HG03432 (cell line): ENCODE measurements at regions not wholly inside any gene's neighbourhood (a gene's known extent, or its start where the extent isn't known, plus 50 kb on each side); places are given as distances from the start of the nearest gene placed in this dataset.
"Not testable (repeated sequence)": the region's sequence is repeated elsewhere in the genome, so short reads cannot be mapped to it uniquely, and the experiment has no call there.

Source experiments
- ATAC-seq: cut with Tn5 transposase; IDR thresholded peaks from one replicate; pipeline ENCODE4 v1.9.1; 2021; ENCODE audit warnings: mild to moderate bottlenecking, moderate library complexity; ENCODE audit not compliant: unreplicated experiment

- not testable (repeated sequence) for ATAC-seq
Measured at GRCh38 chr1:105470541-105470940, 1585.9 kb upstream of the PRMT6 start.

GRCh38 chr1:105483436-105483835, 1573.0 kb upstream of the PRMT6 start:
- ATAC-seq = no peak

GRCh38 chr1:105485207-105485606, 1571.3 kb upstream of the PRMT6 start:
- no peak for ATAC-seq

GRCh38 chr1:105492921-105493320, 1563.6 kb upstream of the PRMT6 start:
- ATAC-seq = no peak

GRCh38 chr1:105516068-105516467, 1540.4 kb upstream of the PRMT6 start:
- no peak for ATAC-seq

DNA sequence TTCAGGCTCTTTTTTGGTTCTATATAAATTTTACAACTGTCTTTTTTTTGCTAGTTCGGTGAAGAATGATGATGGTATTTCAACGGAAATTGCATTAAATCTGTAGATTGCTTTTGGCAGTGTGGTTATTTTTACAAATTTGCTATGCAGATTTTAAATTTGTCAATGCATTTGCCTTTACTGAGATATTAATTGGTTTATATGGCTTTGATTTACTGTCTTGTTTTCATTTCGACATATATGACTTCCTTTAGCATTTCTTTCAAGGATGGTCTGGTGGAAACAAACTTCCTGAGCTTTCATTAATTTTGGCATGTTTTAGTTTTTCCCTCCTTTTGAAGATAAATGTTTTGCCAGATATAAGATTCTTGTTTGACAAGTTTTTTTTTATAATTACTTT, 1522.5 kb upstream of the PRMT6 start:
- no peak for ATAC-seq

- ATAC-seq = no peak
Measured at GRCh38 chr1:105544475-105544874, 1512.0 kb upstream of the PRMT6 start.

DNA sequence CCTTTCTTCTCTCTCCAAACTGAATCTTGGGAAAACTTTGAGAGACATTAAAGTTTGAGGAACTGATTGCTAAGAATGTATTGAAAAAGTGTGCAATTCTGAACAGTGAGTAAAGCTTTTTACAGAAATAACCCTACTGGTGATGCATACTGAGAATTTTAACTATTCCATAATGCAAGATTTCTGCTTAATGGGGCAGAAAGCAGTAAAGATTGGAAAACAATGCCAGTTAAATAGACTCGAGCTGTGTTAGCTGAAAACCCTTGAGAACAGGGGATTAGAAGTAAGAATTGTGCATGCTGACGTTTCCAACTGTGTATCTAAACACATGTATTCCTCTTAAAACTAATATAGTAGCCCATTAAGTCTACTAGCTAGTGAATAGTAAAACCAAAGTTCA, 1500.2 kb upstream of the PRMT6 start:
- ATAC-seq = no peak

GRCh38 chr1:105558023-105558422, 1498.5 kb upstream of the PRMT6 start:
- ATAC-seq = no peak

- ATAC-seq = no peak
Measured at GRCh38 chr1:105565006-105565405, 1491.5 kb upstream of the PRMT6 start.

DNA sequence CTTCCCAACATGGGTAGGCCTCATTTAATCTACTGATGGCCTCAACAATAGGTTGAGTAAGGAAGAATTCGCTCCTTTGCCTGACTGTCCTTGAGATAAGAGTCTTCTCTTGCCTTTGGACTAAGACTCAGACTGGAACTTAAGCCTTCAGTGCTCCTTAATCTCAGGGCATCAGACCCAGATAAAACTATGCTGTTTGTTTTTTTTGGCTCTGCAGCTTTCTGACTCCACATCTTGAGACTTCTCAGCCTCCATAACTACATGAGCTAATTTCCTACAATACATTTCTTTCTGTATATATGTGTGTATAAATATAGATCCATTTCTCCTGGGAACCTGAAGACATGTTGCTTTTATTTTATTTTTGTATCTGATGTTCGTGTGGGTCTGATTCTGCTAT, 1470.7 kb upstream of the PRMT6 start:
- ATAC-seq = no peak

- ATAC-seq = no peak
Measured at GRCh38 chr1:105591681-105592080, 1464.8 kb upstream of the PRMT6 start.

DNA sequence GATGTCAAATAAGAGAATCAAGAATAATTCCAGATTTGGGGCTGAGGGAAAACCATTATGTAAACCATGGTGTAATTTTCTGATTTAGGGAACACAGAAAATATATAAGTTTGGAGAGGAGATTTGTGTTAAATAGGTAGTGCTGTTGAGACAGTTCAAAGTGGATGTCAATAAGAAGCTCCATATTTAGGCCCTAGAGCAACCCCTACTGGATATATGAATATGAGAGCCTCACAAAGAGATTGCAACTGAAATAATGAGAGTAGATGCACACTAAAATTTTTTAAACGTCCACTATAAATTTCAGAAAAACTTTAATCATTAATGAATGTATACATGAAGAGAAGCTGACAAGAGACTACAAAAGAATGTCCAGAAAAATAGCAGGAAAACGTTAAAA, 1447.8 kb upstream of the PRMT6 start:
- no peak for ATAC-seq

DNA sequence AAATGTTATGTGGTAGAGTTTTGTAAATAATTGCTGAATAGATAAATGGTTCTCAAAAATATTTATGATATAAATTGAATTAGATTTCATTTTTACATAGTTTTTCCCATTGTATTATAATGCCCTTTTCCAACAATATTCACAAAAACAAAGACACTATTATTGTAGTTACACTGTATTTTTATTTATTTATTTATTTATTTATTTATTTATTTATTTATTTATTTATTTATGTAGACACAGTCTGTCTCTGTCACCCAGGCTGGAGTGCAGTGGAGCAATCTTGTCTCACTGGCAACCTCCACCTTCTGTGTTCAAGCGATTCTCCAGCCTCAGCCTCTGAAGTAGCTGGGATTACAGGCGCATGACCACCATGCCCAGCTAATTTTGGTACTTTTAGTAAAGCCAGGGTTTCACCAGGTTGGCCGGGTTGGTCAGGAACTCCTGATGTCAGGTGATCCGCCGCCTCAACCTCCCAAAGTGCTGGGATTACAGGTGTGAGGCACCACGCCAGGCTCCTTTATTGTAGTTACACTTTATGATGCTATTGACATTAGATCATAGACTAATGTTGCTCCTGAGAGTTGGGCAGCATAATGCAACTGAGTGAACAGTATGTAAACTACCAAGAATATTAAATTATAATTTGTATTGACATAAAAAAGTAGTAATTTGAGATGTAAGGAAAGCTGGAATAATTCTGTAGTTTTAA, 1430.0 kb upstream of the PRMT6 start:
- no peak for ATAC-seq

- not testable (repeated sequence) for ATAC-seq
Measured at GRCh38 chr1:105631153-105631744, 1425.2 kb upstream of the PRMT6 start.

DNA sequence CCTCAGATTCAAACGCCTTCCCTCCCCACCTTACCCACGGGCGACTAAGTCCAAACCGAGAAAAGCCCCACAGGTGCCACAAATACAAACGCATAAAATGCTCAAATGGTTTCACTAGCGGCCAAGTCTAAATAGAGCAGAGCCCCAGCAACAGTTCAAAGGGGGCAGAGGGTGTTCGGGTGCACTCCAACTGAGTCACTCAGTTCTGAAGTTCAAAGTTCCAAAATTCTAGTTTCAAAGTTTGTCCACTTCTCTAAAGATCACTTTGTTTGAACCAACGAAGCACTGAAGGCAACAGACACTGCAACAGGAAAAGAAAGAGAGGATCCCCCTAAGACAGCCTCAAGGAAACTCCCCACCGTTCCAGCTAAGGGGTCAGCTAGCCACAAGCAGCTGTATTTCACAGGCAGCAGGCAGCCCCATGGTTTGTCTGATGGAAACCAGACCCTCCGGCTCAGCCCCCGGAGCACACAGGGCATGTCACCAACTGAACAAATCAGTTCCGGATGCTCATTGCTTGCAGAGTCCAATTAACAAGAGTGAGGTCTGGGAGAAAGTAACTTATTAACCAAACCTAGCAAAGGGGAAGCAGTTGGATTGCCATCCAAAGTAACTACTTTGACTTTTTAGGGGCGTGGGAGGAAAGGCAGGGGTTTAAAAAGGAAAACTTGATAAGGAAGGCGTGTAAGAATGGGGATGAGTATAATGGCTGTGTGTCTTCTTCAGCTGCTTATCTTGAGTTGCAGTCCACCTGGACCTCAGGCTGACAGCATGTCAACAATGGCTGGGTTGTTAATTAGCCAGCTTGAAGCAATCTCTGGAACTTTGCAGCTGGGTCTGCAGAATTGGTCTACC, 1423.9 kb upstream of the PRMT6 start:
- ATAC-seq = no peak

DNA sequence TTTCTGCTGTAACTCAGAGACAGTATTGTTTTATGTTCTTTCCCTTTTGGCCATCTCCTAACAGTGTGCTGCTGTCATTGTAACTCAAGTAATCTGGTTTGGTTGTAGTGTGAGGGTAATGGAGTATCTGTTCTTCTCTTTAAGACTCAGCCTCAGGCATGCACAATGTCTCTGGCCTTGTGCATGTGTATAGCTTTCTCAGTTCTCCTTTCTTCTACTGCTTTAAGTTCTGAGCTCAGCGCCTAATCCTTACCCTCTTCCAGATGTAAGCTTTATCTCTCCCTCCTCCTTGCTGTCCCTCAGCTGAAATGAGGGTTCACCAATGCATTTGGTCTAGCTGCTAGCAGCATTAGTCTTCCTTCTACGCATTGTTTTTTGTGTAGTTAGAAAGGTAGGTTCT, 1420.4 kb upstream of the PRMT6 start:
- ATAC-seq = peak; percentile 79

DNA sequence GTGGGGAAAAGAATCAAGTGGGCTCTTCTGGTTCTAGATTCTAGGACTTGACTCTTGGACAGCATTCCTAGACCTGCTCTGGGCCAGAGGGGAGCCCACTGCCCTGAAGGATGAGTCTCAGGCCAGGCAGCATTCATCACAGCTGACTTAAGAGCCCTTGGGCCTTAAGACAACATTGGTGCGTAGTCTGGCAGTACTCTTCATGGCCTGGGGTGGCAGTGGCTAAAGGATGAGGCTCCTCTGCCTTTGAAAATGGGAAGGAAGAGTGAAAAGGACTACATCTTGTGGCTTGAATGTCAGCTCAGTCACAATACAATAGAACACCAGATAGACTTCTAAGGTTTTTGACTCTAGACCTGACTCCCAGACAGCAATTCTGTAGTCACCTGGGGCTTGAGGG, 1415.1 kb upstream of the PRMT6 start:
- peak; percentile 44 for ATAC-seq

GRCh38 chr1:105652109-105652508, 1404.4 kb upstream of the PRMT6 start:
- ATAC-seq = no peak

- ATAC-seq = no peak
Measured at GRCh38 chr1:105655032-105655431, 1401.4 kb upstream of the PRMT6 start.

- no peak for ATAC-seq
Measured at GRCh38 chr1:105664495-105664894, 1392.0 kb upstream of the PRMT6 start.

DNA sequence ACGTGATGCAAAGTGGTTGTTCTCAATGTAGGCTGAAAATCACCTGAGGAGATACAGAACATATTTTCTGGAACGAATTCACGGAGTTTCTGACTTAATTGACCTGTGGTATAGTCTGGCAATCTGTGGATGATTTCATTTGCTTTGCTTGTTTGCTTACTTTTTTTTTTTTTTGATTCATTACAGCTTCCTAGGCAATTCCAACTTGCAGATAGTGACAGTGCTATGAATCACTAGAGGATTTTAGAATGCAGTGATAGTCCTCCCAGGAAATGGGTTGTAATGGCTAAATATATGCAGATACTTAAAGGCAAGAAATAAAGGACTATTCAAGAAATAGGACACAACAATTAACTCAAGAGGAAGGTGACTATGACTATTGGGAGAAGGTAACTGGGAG, 1378.1 kb upstream of the PRMT6 start:
- ATAC-seq = no peak
